Retina (tissue), 1 donor: ENCODE measurements at regions not wholly inside any gene's neighbourhood (a gene's known extent, or its start where the extent isn't known, plus 50 kb on each side); places are given as distances from the start of the nearest gene placed in this dataset.

Experiments
- DNase-seq: peaks from one replicate; pipeline ENCODE4 v3.0.0-alpha.2; 2016

GRCh38 chr10:8923096-8923495 is 868.6 kb downstream of the GATA3 start:
- DNase-seq = no peak

- DNase-seq = no peak
Observed at GRCh38 chr10:8927705-8928104, 873.2 kb downstream of the GATA3 start.

- DNase-seq = no peak
Observed at GRCh38 chr10:8946451-8946850, 892.0 kb downstream of the GATA3 start.

GRCh38 chr10:8950978-8951377 is 896.5 kb downstream of the GATA3 start:
- DNase-seq = no peak

- DNase-seq = no peak
Observed at GRCh38 chr10:8951440-8952089, 897.1 kb downstream of the GATA3 start.

GRCh38 chr10:8956400-8956799 is 901.9 kb downstream of the GATA3 start:
- DNase-seq = no peak

- no peak for DNase-seq
Observed at GRCh38 chr10:8962249-8962648, 907.8 kb downstream of the GATA3 start.

GRCh38 chr10:8967061-8967460 is 912.6 kb downstream of the GATA3 start:
- no peak for DNase-seq

GRCh38 chr10:8969853-8970252 is 915.4 kb downstream of the GATA3 start:
- no peak for DNase-seq

- no peak for DNase-seq
Observed at GRCh38 chr10:8975535-8975934, 921.0 kb downstream of the GATA3 start.

GRCh38 chr10:8978100-8978499 is 923.6 kb downstream of the GATA3 start:
- DNase-seq = no peak

- no peak for DNase-seq
Observed at GRCh38 chr10:8979976-8980375, 925.5 kb downstream of the GATA3 start.

- no peak for DNase-seq
Observed at GRCh38 chr10:8981277-8981676, 926.8 kb downstream of the GATA3 start.

GRCh38 chr10:8985651-8986050 is 931.2 kb downstream of the GATA3 start:
- no peak for DNase-seq

GRCh38 chr10:8986975-8987374 is 932.5 kb downstream of the GATA3 start:
- no peak for DNase-seq

GRCh38 chr10:8987712-8988111 is 933.2 kb downstream of the GATA3 start:
- DNase-seq = no peak

GRCh38 chr10:8990280-8990987 is 935.9 kb downstream of the GATA3 start:
- DNase-seq = no peak

GRCh38 chr10:8992009-8992408 is 937.5 kb downstream of the GATA3 start:
- DNase-seq = no peak

GRCh38 chr10:8993864-8994263 is 939.4 kb downstream of the GATA3 start:
- no peak for DNase-seq

GRCh38 chr10:8998751-8999150 is 944.3 kb downstream of the GATA3 start:
- DNase-seq = no peak

- no peak for DNase-seq
Observed at GRCh38 chr10:9003122-9003521, 948.6 kb downstream of the GATA3 start.

GRCh38 chr10:9004736-9005135 is 950.2 kb downstream of the GATA3 start:
- no peak for DNase-seq

GRCh38 chr10:9009505-9009904 is 955.0 kb downstream of the GATA3 start:
- DNase-seq = no peak

- DNase-seq = no peak
Observed at GRCh38 chr10:9010093-9010492, 955.6 kb downstream of the GATA3 start.
